T-cell (primary cell): ENCODE measurements at regions not wholly inside any gene's neighbourhood (a gene's known extent, or its start where the extent isn't known, plus 50 kb on each side); places are given as distances from the start of the nearest gene placed in this dataset.
A peak's percentile ranks its signal among the peaks of the same experiment; 100 is the strongest.

Experiments used
- ATAC-seq, 4 experiments: fragments of 200-7000 bp in 3 of 4; fragments of 150-1000 bp in 1 of 4; cut with Tn5 transposase; replicated peaks in 1 of 4; 1 replicate in 3 of 4; 2 replicates in 1 of 4; pipeline ENCODE4 v1.10.0; 2021; ENCODE audit warnings: moderate library complexity in 3 of 4, mild to moderate bottlenecking in 2 of 4, moderate number of reproducible peaks in 1 of 4
- CTCF ChIA-PET, 2 donors: fragments of 300-600 bp; sonication (Branson Sonifier 250); formaldehyde crosslinking; loops; one replicate each; lab custom pipeline; 2022; ENCODE audit warnings: antibody characterized with exemption in 2 of 2; lab: Charles Lee
- POLR2A ChIA-PET, 2 donors: fragments of 300-600 bp; sonication (Branson Sonifier 250); formaldehyde crosslinking; loops; one replicate each; lab custom pipeline; 2022; ENCODE audit warnings: antibody characterized with exemption in 2 of 2; lab: Charles Lee
- DNase-seq, 35 experiments: peaks; one replicate each; pipeline versions ENCODE4 v3.0.0 to v3.0.0-alpha.2; 2013 to 2023
- H3K27ac ChIP-seq: one replicate; pipeline ENCODE4 v1.5.1; 2013; ENCODE audit warnings: low read length
- H3K27me3 ChIP-seq, 2 experiments: replicated peaks in 1 of 2; 1 replicate in 1 of 2; 2 replicates in 1 of 2; pipeline versions ENCODE4 v1.6.1 to v1.7.0; 2013; ENCODE audit warnings: low read length in 1 of 2, mixed read lengths in 1 of 2; ENCODE audit not compliant: control insufficient read depth in 2 of 2, insufficient read depth in 2 of 2; ENCODE audit errors: extremely low read depth in 1 of 2
- H3K36me3 ChIP-seq, 2 donors: 1 replicate in 1 of 2; 2 replicates in 1 of 2; pipeline versions ENCODE4 v1.6.1 to v1.7.0; 2013; ENCODE audit warnings: low read length in 1 of 2; ENCODE audit not compliant: control insufficient read depth in 2 of 2, insufficient read depth in 1 of 2; ENCODE audit errors: extremely low read depth in 1 of 2
- H3K4me1 ChIP-seq, 2 experiments: 1 replicate in 1 of 2; 2 replicates in 1 of 2; pipeline versions ENCODE4 v1.6.1 to v1.7.0; 2013; ENCODE audit warnings: low read length in 2 of 2, mixed read lengths in 1 of 2; ENCODE audit not compliant: insufficient read depth in 2 of 2, control insufficient read depth in 1 of 2; ENCODE audit errors: extremely low read depth in 1 of 2
- H3K4me3 ChIP-seq, 2 donors: 1 replicate in 1 of 2; 2 replicates in 1 of 2; pipeline versions ENCODE4 v1.5.1 to v1.7.0; 2013; ENCODE audit warnings: mild to moderate bottlenecking in 2 of 2, low read length in 1 of 2, moderate library complexity in 1 of 2; ENCODE audit not compliant: control insufficient read depth in 1 of 2; ENCODE audit errors: extremely low read depth in 1 of 2
- H3K9me3 ChIP-seq: 2 replicates; pipeline ENCODE4 v1.7.0; 2013
- H3K27ac Mint-ChIP-seq, 2 donors: one replicate each; pipeline ENCODE4 v1.8.0; 2020 to 2021; ENCODE audit warnings: mild to moderate bottlenecking in 2 of 2, mixed read lengths in 2 of 2
- H3K27me3 Mint-ChIP-seq, 2 donors: one replicate each; pipeline ENCODE4 v1.8.0; 2021 to 2022; ENCODE audit warnings: mixed read lengths in 2 of 2
- H3K36me3 Mint-ChIP-seq: one replicate; pipeline ENCODE4 v1.8.0; 2021; ENCODE audit warnings: mixed read lengths
- H3K4me1 Mint-ChIP-seq, 3 donors: one replicate each; pipeline ENCODE4 v1.8.0; 2020 to 2022; ENCODE audit warnings: mixed read lengths in 3 of 3, mild to moderate bottlenecking in 1 of 3
- H3K4me3 Mint-ChIP-seq, 3 donors: one replicate each; pipeline ENCODE4 v1.8.0; 2020 to 2022; ENCODE audit warnings: mild to moderate bottlenecking in 3 of 3, mixed read lengths in 3 of 3, moderate library complexity in 3 of 3
- H3K9me3 Mint-ChIP-seq, 3 donors: one replicate each; pipeline ENCODE4 v1.8.0; 2020 to 2022; ENCODE audit warnings: mixed read lengths in 3 of 3
- WGBS: methylation state at CpG from one replicate; pipeline ENCODE4 v1.1.5; 2013; ENCODE audit warnings: missing lambda C conversion rate; ENCODE audit not compliant: insufficient coverage; 5-methylcytosine and 5-hydroxymethylcytosine counted together

- Mint-ChIP-seq H3K4me1 (no peaks in the 10 kb centered on the region), H3K27ac (no peak overlapping the region), H3K9me3 (peaks cover 0 to 3% (median 0%) of the 10 kb centered on the region in 3 donors), H3K27me3 (peaks cover 0 to 6% of the 10 kb centered on the region in 2 donors), H3K36me3 (no peaks in the 10 kb centered on the region), H3K4me3 (no peak overlapping the region)
- H3K4me3 ChIP-seq = no peak overlapping the region
- DNase-seq (no peak), ATAC-seq (no peak)
- no peaks in the 10 kb centered on the region for H3K9me3 ChIP-seq
- ChIA-PET POLR2A (no interaction called here), CTCF (no interaction called here)
- H3K27ac ChIP-seq = no peak overlapping the region
- peaks cover 0 to 5% of the 10 kb centered on the region in 2 experiments for H3K4me1 ChIP-seq
- no peaks in the 10 kb centered on the region for H3K36me3 ChIP-seq
- no CpG with 5 or more reads among the region's 1 CpG for WGBS
- H3K27me3 ChIP-seq = no peaks in the 10 kb centered on the region
Observed at GRCh38 chr3:168877899-168878298, 782.2 kb upstream of the GOLIM4 start.

- ChIA-PET CTCF (interaction anchor here in 1 of 2 donors (0.6 kb wide), 1 partner anchor 25 kb away, joined by 4 read pairs; no protein-coding TSS in a partner anchor), POLR2A (no interaction called here)
- DNase-seq (no peak), ATAC-seq (no peak)
- Mint-ChIP-seq H3K27me3 (peaks cover 0 to 6% of the 10 kb centered on the region in 2 donors), H3K27ac (no peak overlapping the region), H3K4me1 (no peaks in the 10 kb centered on the region), H3K4me3 (no peak overlapping the region), H3K9me3 (peaks cover 0 to 3% (median 0%) of the 10 kb centered on the region in 3 donors), H3K36me3 (no peaks in the 10 kb centered on the region)
- Histone ChIP-seq H3K36me3 (no peaks in the 10 kb centered on the region), H3K4me3 (no peak overlapping the region), H3K27me3 (no peaks in the 10 kb centered on the region), H3K27ac (no peak overlapping the region), H3K4me1 (peaks cover 0 to 5% of the 10 kb centered on the region in 2 experiments), H3K9me3 (no peaks in the 10 kb centered on the region)
- WGBS = 18% methylated on average over 3 of the region's 4 CpGs
Observed at GRCh38 chr3:168876346-168877035, 780.8 kb upstream of the GOLIM4 start.

DNA sequence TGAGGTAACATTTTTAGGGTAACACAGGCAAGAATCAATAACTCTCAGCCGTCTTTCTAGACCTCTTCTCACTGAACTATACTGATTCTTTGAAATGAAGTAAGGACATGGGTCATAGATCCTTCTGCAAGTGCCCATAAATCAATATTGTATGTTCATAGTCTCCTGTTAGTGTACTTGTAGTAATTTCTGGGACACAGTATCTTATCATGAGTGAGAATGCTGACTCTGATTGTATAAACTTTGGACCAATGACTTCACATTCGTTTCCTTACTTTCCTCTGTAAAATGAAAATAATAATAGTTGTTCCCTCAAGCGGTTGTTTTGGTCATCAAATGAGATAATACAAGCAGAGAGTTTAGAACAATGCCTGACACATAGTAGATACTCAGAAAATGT lies 777.1 kb upstream of the GOLIM4 start:
- no peaks in the 10 kb centered on the region for H3K9me3 Mint-ChIP-seq
- Histone ChIP-seq H3K27ac (no peak overlapping the region), H3K36me3 (no peaks in the 10 kb centered on the region), H3K27me3 (no peaks in the 10 kb centered on the region), H3K4me1 (peaks cover 0 to 2% of the 10 kb centered on the region in 2 experiments), H3K9me3 (no peaks in the 10 kb centered on the region), H3K4me3 (no peak overlapping the region)
- ChIA-PET POLR2A (no interaction called here), CTCF (no interaction called here)
- H3K27ac Mint-ChIP-seq = no peak overlapping the region
- DNase-seq = no peak
- 80% methylated on average over 1 of the region's 3 CpGs for WGBS
- no peak overlapping the region for H3K4me3 Mint-ChIP-seq
- no peaks in the 10 kb centered on the region for H3K36me3 Mint-ChIP-seq
- no peak for ATAC-seq
- no peaks in the 10 kb centered on the region for H3K4me1 Mint-ChIP-seq
- peaks cover 0 to 6% of the 10 kb centered on the region in 2 donors for H3K27me3 Mint-ChIP-seq

DNA sequence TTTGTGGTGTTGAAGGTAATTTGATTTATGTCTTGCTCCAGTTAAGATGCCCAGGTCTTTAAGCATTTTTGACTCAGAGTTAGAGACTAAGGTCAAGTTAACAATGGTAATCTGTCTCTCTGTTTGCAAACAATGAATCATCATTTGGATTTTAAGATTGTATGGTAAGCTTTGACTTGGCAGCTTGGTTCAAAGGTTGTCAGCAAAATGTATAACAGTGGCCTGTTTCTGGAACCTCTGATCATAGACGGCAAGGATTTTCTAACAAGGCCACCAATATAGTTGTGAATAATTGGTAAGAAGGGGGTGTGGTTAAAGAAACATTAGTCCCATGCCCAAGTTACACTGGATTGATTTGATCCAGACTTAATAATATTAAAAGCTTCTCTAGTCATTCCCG lies 775.2 kb upstream of the GOLIM4 start:
- POLR2A ChIA-PET = no interaction called here
- no peak overlapping the region for H3K4me3 Mint-ChIP-seq
- CTCF ChIA-PET = interaction anchor here in 1 of 2 donors (0.8 kb wide), 1 partner anchor 9 kb away, joined by 3 read pairs; no protein-coding TSS in a partner anchor
- no peaks in the 10 kb centered on the region for H3K9me3 Mint-ChIP-seq
- H3K9me3 ChIP-seq = no peaks in the 10 kb centered on the region
- no peaks in the 10 kb centered on the region for H3K36me3 ChIP-seq
- H3K4me3 ChIP-seq = no peak overlapping the region
- WGBS = no CpG with 5 or more reads among the region's 2 CpGs
- no peaks in the 10 kb centered on the region for H3K27me3 ChIP-seq
- ATAC-seq (no peak), DNase-seq (no peak)
- H3K4me1 Mint-ChIP-seq = no peaks in the 10 kb centered on the region
- H3K27ac Mint-ChIP-seq = no peak overlapping the region
- H3K4me1 ChIP-seq = no peaks in the 10 kb centered on the region
- H3K27me3 Mint-ChIP-seq = peaks cover 0 to 6% of the 10 kb centered on the region in 2 donors
- no peak overlapping the region for H3K27ac ChIP-seq
- H3K36me3 Mint-ChIP-seq = no peaks in the 10 kb centered on the region

- WGBS = no CpG with 5 or more reads among the region's 1 CpG
- DNase-seq = peak in 1 of 35 experiments; percentile 2
- H3K27me3 Mint-ChIP-seq = no peaks in the 10 kb centered on the region
- Histone ChIP-seq H3K27me3 (no peaks in the 10 kb centered on the region), H3K9me3 (no peaks in the 10 kb centered on the region), H3K36me3 (no peaks in the 10 kb centered on the region), H3K4me1 (no peaks in the 10 kb centered on the region), H3K27ac (no peak overlapping the region), H3K4me3 (no peak overlapping the region)
- ATAC-seq = no peak
- POLR2A ChIA-PET = no interaction called here
- no peaks in the 10 kb centered on the region for H3K36me3 Mint-ChIP-seq
- no peak overlapping the region for H3K27ac Mint-ChIP-seq
- CTCF ChIA-PET = interaction anchor here (0.6 to 1.5 kb wide), 4 partner anchors 66 to 1947 kb away, joined by 3 to 4 read pairs (median 4); no protein-coding TSS in a partner anchor
- no peaks in the 10 kb centered on the region for H3K9me3 Mint-ChIP-seq
- no peak overlapping the region for H3K4me3 Mint-ChIP-seq
- H3K4me1 Mint-ChIP-seq = no peaks in the 10 kb centered on the region
Observed at GRCh38 chr3:168865022-168865551, 769.4 kb upstream of the GOLIM4 start.

DNA sequence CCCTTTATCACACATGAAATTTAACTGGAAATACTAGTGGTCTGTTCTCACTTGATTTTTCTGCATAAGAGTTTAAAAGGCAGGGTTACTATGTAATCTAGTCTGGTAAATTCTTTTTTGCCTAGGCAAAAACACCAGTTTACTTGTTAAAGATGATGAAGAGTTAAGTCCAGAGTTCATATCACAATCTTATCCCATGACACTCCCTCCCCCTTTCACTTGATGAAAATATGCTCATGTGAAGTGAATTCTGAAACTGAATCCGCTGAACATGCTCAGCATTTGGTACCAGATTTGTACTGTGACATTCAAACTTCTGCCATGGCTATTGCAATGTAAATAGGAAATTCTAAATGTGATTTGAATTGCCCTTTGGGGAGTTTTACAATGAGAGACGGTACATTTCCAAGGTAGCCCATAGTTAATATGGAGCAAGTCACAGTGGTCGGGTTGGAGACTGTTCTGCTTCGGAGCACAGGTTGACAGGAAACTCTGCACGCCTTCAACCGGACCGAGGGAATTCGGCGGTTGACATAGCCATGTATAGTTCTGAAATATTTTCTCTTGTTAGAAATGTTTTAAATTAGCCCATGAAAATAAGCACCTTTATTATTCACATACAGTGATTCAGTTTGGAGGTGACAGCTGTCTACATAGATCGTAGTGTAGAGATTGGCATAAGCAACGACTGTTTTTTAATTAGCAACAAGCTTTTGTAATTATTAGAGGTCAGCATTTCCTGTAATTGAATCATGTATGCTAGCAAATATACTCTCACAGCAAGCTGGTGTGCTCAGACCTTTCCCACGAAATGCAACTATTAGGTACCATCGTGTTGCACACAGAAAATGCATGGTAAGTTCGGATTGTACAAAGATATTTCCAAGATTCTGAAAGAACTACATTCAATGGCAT lies 768.6 kb upstream of the GOLIM4 start:
- ChIA-PET CTCF (interaction anchor here (0.6 to 1.5 kb wide), 3 partner anchors 154 to 1947 kb away, joined by 3 to 4 read pairs (median 4); no protein-coding TSS in a partner anchor), POLR2A (no interaction called here)
- H3K27ac Mint-ChIP-seq = no peak overlapping the region
- H3K27me3 ChIP-seq = no peaks in the 10 kb centered on the region
- H3K4me3 Mint-ChIP-seq = no peak overlapping the region
- no peaks in the 10 kb centered on the region for H3K27me3 Mint-ChIP-seq
- ATAC-seq = no peak
- no peak for DNase-seq
- H3K4me1 Mint-ChIP-seq = no peaks in the 10 kb centered on the region
- no peak overlapping the region for H3K27ac ChIP-seq
- no peak overlapping the region for H3K4me3 ChIP-seq
- no peaks in the 10 kb centered on the region for H3K36me3 ChIP-seq
- no peaks in the 10 kb centered on the region for H3K4me1 ChIP-seq
- peaks cover 0 to 2% (median 0%) of the 10 kb centered on the region in 3 donors for H3K9me3 Mint-ChIP-seq
- H3K36me3 Mint-ChIP-seq = no peaks in the 10 kb centered on the region
- WGBS = 92% methylated on average over 4 of the region's 14 CpGs
- no peaks in the 10 kb centered on the region for H3K9me3 ChIP-seq
